HCT116 (cell line): ENCODE measurements at regions not wholly inside any gene's neighbourhood (a gene's known extent, or its start where the extent isn't known, plus 50 kb on each side); places are given as distances from the start of the nearest gene placed in this dataset.

Experiments
- CTCF ChIP-seq, 3 experiments: fragments of 200-600 bp in 1 of 3; sonication (generic) in 1 of 3; IDR thresholded peaks in 2 of 3; conservative IDR thresholded peaks in 1 of 3; 2 replicates each; pipeline ENCODE4 v1.5.1; 2012 to 2017; ENCODE audit warnings: low read depth in 2 of 3, low read length in 2 of 3, antibody characterized with exemption in 1 of 3, borderline replicate concordance in 1 of 3, control low read depth in 1 of 3, mild to moderate bottlenecking in 1 of 3, mixed read lengths in 1 of 3, mixed run types in 1 of 3, moderate library complexity in 1 of 3; ENCODE audit not compliant: insufficient read depth in 1 of 3
- EZH2 ChIP-seq: fragments of 200-600 bp; sonication (generic); IDR thresholded peaks from 2 replicates; pipeline ENCODE4 v1.6.1; 2017; ENCODE audit warnings: antibody characterized with exemption, mixed run types
- POLR2A ChIP-seq: IDR thresholded peaks from 2 replicates; pipeline ENCODE4 v1.7.0; 2011; ENCODE audit warnings: borderline replicate concordance; ENCODE audit not compliant: insufficient read depth, insufficient read length; ENCODE audit errors: extremely low read depth
- POLR2AphosphoS5 ChIP-seq: IDR thresholded peaks from 2 replicates; pipeline ENCODE4 v1.6.1; 2011; ENCODE audit warnings: mild to moderate bottlenecking, low read depth, low read length, moderate library complexity
- RAD21 ChIP-seq: IDR thresholded peaks from 2 replicates; pipeline ENCODE4 v1.6.1; 2012; ENCODE audit warnings: low read depth, mild to moderate bottlenecking
- REST ChIP-seq: IDR thresholded peaks from 2 replicates; pipeline ENCODE4 v1.6.1; 2012; ENCODE audit warnings: low read depth
- SP1 ChIP-seq: IDR thresholded peaks from 2 replicates; pipeline ENCODE4 v1.6.1; 2012; ENCODE audit warnings: low read depth
- TF ChIP-seq, protein P1 (sequence below): IDR thresholded peaks from 2 replicates; pipeline ENCODE4 v1.6.1; 2012

DNA sequence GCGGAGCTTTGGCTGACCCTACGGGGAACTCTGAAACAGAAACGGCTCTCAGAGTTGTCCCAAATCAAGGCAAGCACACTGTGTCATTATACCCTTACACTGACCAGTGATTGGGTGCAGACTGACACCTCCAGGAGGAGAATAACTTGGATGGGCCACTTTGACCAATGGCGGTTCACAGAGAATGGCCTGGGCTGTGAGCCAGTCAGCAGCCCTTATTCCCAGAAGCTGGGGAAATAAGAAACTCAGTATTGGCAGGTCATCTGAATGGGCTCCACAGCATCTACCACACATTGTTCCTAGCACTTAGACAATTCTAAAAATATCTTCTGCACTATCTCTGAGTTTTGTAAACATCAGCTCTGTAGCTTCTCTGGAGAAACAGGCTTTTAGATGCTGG, 265.2 kb downstream of the ADGRL2 start:
- TF ChIP-seq CTCF (IDR thresholded peaks at IDR 0.05 in 2 of 3, conservative IDR thresholded peaks at IDR 0.05 in 1 of 3; ENCODE audit: borderline replicate concordance in 1 of 3, insufficient read depth in 1 of 3, low read depth in 2 of 3, low read length in 2 of 3), result no peak
- TF ChIP-seq, protein P1, sequence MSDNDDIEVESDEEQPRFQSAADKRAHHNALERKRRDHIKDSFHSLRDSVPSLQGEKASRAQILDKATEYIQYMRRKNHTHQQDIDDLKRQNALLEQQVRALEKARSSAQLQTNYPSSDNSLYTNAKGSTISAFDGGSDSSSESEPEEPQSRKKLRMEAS, result no peak
- TF ChIP-seq POLR2AphosphoS5, result no peak
- TF ChIP-seq EZH2, result no peak
- TF ChIP-seq RAD21, result no peak
- no peak for TF ChIP-seq REST
- no peak for TF ChIP-seq POLR2A
- TF ChIP-seq SP1, result no peak
